ENCODE measurements at regions not wholly inside any gene's neighbourhood (a gene's known extent, or its start where the extent isn't known, plus 50 kb on each side); places are given as distances from the start of the nearest gene placed in this dataset.

DNA sequence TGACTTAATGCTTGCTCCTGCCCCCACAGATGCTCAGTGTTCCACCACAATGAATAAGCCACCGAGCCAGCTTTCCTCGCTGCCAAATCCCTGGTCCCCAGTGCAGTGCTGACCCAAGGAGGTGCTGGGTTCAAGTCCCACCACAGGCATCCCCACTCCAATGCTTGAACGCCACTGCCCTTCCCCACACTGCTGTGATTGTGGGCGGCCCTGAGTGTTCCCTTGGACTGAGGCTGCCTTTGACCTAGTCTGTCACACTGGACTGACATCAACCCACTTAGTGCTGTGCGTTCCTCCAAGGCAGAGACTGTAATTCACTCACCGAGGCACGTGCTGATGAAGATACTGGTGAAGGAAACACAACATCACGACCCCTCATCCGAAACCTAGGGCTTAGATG lies 83.4 kb upstream of the TMCC3 start:
- Histone ChIP-seq H3K36me3 (replicated peaks in 1 of 2; ENCODE audit: control insufficient read depth in 1 of 2, insufficient read depth in 2 of 2, low read length in 1 of 2) (no peaks in the 10 kb centered on the region), H3F3A (replicated peaks; ENCODE audit: insufficient read depth) (no peaks in the 10 kb centered on the region), H2AFZ (ENCODE audit: low read depth) (no peak overlapping the region), H3K27me3 (ENCODE audit: insufficient read depth) (no peaks in the 10 kb centered on the region), H3K9ac (no peak overlapping the region), H3K4me3 (ENCODE audit: low read depth in 2 of 2, low read length in 1 of 2) (no peak overlapping the region), H4K20me1 (ENCODE audit: insufficient read depth) (no peaks in the 10 kb centered on the region), H3K9me2 (no peaks in the 10 kb centered on the region), H3K9me3 (no peaks in the 10 kb centered on the region), H3K79me2 (ENCODE audit: insufficient read depth) (no peaks in the 10 kb centered on the region), H3K27ac (ENCODE audit: low read depth in 2 of 2, low read length in 1 of 2) (no peak overlapping the region), H3K4me1 (ENCODE audit: control insufficient read depth in 1 of 2, insufficient read depth in 2 of 2, low read depth in 1 of 2, low read length in 1 of 2) (no peaks in the 10 kb centered on the region), H3K4me2 (no peak overlapping the region)
- CTCF ChIA-PET: interaction anchor here (1.2 kb wide), 1 partner anchor 19 kb away, joined by 3 read pairs; no protein-coding TSS in a partner anchor
- POLR2A ChIA-PET: no interaction called here
- TF ChIP-seq CHD2 (IDR thresholded peaks at IDR 0.05; ENCODE audit: low read length, partially characterized antibody): no peak
- TF ChIP-seq MEF2A (IDR thresholded peaks at IDR 0.05; ENCODE audit: borderline replicate concordance, low read depth): no peak
- no peak for TF ChIP-seq EP300 (IDR thresholded peaks at IDR 0.05; ENCODE audit: borderline replicate concordance in 1 of 2, low read depth in 1 of 2, low read length in 1 of 2)
- TF ChIP-seq FOXJ3 (CRISPR knock-in tag; IDR thresholded peaks at IDR 0.05): no peak
- no peak for TF ChIP-seq GATA2 (CRISPR knock-in tag; IDR thresholded peaks at IDR 0.05)
- no peak for TF ChIP-seq POLR2AphosphoS5 (IDR thresholded peaks at IDR 0.05; ENCODE audit: low read depth, low read length)
- TF ChIP-seq EZH2phosphoT487 (IDR thresholded peaks at IDR 0.05; ENCODE audit: borderline replicate concordance, low read depth): no peak
- TF ChIP-seq SMC3 (IDR thresholded peaks at IDR 0.05; ENCODE audit: low read depth, low read length): no peak
- TF ChIP-seq REST (IDR thresholded peaks at IDR 0.05; ENCODE audit: low read depth, low read length): no peak
- TF ChIP-seq, protein P1, sequence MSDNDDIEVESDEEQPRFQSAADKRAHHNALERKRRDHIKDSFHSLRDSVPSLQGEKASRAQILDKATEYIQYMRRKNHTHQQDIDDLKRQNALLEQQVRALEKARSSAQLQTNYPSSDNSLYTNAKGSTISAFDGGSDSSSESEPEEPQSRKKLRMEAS (IDR thresholded peaks at IDR 0.05; ENCODE audit: low read depth): no peak
- TF ChIP-seq GABPA (IDR thresholded peaks at IDR 0.05; ENCODE audit: low read depth): no peak
- TF ChIP-seq MXI1 (IDR thresholded peaks at IDR 0.05; ENCODE audit: low read depth, low read length): no peak
- TF ChIP-seq TCF12 (IDR thresholded peaks at IDR 0.05): no peak
- whole genome bisulfite sequencing (ENCODE audit: low lambda C conversion rate): 40% methylated on average over 9 of the region's 9 CpGs
- DNase-seq: no peak

- POLR2A ChIA-PET: no interaction called here
- Histone ChIP-seq H3K27me3 (ENCODE audit: insufficient read depth) (no peaks in the 10 kb centered on the region), H3K79me2 (ENCODE audit: insufficient read depth) (no peaks in the 10 kb centered on the region), H3K4me3 (ENCODE audit: low read depth in 2 of 2, low read length in 1 of 2) (no peak overlapping the region), H3K27ac (ENCODE audit: low read depth in 2 of 2, low read length in 1 of 2) (no peak overlapping the region), H3F3A (replicated peaks; ENCODE audit: insufficient read depth) (no peaks in the 10 kb centered on the region), H3K4me2 (no peak overlapping the region), H3K4me1 (ENCODE audit: control insufficient read depth in 1 of 2, insufficient read depth in 2 of 2, low read depth in 1 of 2, low read length in 1 of 2) (no peaks in the 10 kb centered on the region), H3K9me3 (no peaks in the 10 kb centered on the region), H3K9ac (no peak overlapping the region), H2AFZ (ENCODE audit: low read depth) (no peak overlapping the region), H3K9me2 (no peaks in the 10 kb centered on the region), H3K36me3 (replicated peaks in 1 of 2; ENCODE audit: control insufficient read depth in 1 of 2, insufficient read depth in 2 of 2, low read length in 1 of 2) (no peaks in the 10 kb centered on the region), H4K20me1 (ENCODE audit: insufficient read depth) (no peaks in the 10 kb centered on the region)
- CTCF ChIA-PET: no interaction called here
- no peak for TF ChIP-seq RXRA (IDR thresholded peaks at IDR 0.05; ENCODE audit: borderline replicate concordance, low read depth)
- no peak for TF ChIP-seq NRF1 (IDR thresholded peaks at IDR 0.05; ENCODE audit: low read depth, low read length)
- TF ChIP-seq ZBTB33 (IDR thresholded peaks at IDR 0.05; ENCODE audit: borderline replicate concordance, low read depth): no peak
- WGBS (ENCODE audit: low lambda C conversion rate): 66% methylated on average over 13 of the region's 13 CpGs
- no peak for DNase-seq
Measured at GRCh38 chr12:94732367-94732990, 82.1 kb upstream of the TMCC3 start.

Measured in SK-N-SH (cell line).